Mesodermal cell (in vitro differentiated cells): ENCODE measurements at regions not wholly inside any gene's neighbourhood (a gene's known extent, or its start where the extent isn't known, plus 50 kb on each side); places are given as distances from the start of the nearest gene placed in this dataset.

Experiments
- H3K27ac ChIP-seq: 2 replicates; pipeline ENCODE4 v1.7.0; 2013; ENCODE audit warnings: mild to moderate bottlenecking, low read depth, low read length, moderate library complexity; ENCODE audit not compliant: severe bottlenecking
- H3K36me3 ChIP-seq: 2 replicates; pipeline ENCODE4 v1.7.1; 2013; ENCODE audit warnings: mild to moderate bottlenecking, low read length, moderate library complexity; ENCODE audit not compliant: control insufficient read depth, insufficient read depth
- H3K4me1 ChIP-seq: one replicate; pipeline ENCODE4 v1.7.1; 2013; ENCODE audit warnings: mild to moderate bottlenecking, low read length; ENCODE audit not compliant: insufficient read depth, control insufficient read depth, poor library complexity, severe bottlenecking
- H3K4me3 ChIP-seq: 2 replicates; pipeline ENCODE4 v1.7.0; 2013; ENCODE audit warnings: low read length, control low read depth, mild to moderate bottlenecking; ENCODE audit not compliant: insufficient read depth, poor library complexity, severe bottlenecking; ENCODE audit errors: extremely low read depth
- H3K9me3 ChIP-seq: 2 replicates; pipeline ENCODE4 v1.7.1; 2013; ENCODE audit warnings: mild to moderate bottlenecking, low read length, moderate library complexity; ENCODE audit not compliant: control insufficient read depth
- WGBS, 2 experiments: methylation state at CpG; one replicate each; pipeline ENCODE4 v1.1.5; 2013; ENCODE audit warnings: missing lambda C conversion rate in 2 of 2; ENCODE audit not compliant: insufficient coverage in 2 of 2; 5-methylcytosine and 5-hydroxymethylcytosine counted together

GRCh38 chr7:98795741-98796493 is 73.9 kb downstream of the TMEM130 start:
- no peak overlapping the region for H3K4me3 ChIP-seq
- 100% methylated on average over 3 to 4 of the region's 12 CpGs for WGBS, 2 experiments
- H3K4me1 ChIP-seq, result no peaks in the 10 kb centered on the region
- H3K27ac ChIP-seq, result no peak overlapping the region
- H3K9me3 ChIP-seq, result peaks cover 4% of the 10 kb centered on the region
- no peaks in the 10 kb centered on the region for H3K36me3 ChIP-seq
